Keratinocyte (primary cell): ENCODE measurements at regions not wholly inside any gene's neighbourhood (a gene's known extent, or its start where the extent isn't known, plus 50 kb on each side); places are given as distances from the start of the nearest gene placed in this dataset.

ENCODE experiments used
- DNase-seq: peaks from one replicate; pipeline ENCODE4 v3.0.0-alpha.2; 2011; ENCODE audit warnings: low read depth, missing footprints, low spot score
- FAIRE-seq: peaks from 2 replicates; lab custom pipeline; 2011; peaks lifted over from hg19 to GRCh38; lab: Jason Lieb, UNC
- H2AFZ ChIP-seq: 2 replicates; pipeline ENCODE4 v1.6.0; 2012; ENCODE audit warnings: low read length, control low read depth, inconsistent platforms; ENCODE audit not compliant: control insufficient read depth
- H3K27ac ChIP-seq: 2 replicates; pipeline ENCODE4 v1.5.1; 2011; ENCODE audit warnings: low read length; ENCODE audit not compliant: control insufficient read depth, insufficient read depth
- H3K27me3 ChIP-seq: 3 replicates; pipeline ENCODE4 v1.6.0; 2011; ENCODE audit warnings: low read length; ENCODE audit not compliant: control insufficient read depth, insufficient read depth; ENCODE audit errors: extremely low read depth
- H3K36me3 ChIP-seq, 2 experiments: 2 replicates in 1 of 2; 3 replicates in 1 of 2; pipeline ENCODE4 v1.5.1; 2011; ENCODE audit warnings: low read length in 2 of 2, mild to moderate bottlenecking in 1 of 2; ENCODE audit not compliant: control insufficient read depth in 2 of 2, insufficient read depth in 2 of 2; ENCODE audit errors: extremely low read depth in 1 of 2
- H3K4me1 ChIP-seq: 3 replicates; pipeline ENCODE4 v1.5.1; 2011; ENCODE audit warnings: low read length; ENCODE audit not compliant: control insufficient read depth, insufficient read depth; ENCODE audit errors: extremely low read depth
- H3K4me2 ChIP-seq: 3 replicates; pipeline ENCODE4 v1.6.0; 2011; ENCODE audit warnings: low read depth, low read length; ENCODE audit not compliant: control insufficient read depth, insufficient read depth; ENCODE audit errors: extremely low read depth
- H3K4me3 ChIP-seq, 3 experiments: fragments of 200-600 bp in 1 of 3; sonication (generic) in 1 of 3; 2 replicates in 2 of 3; 3 replicates in 1 of 3; pipeline ENCODE4 v1.5.1; 2011 to 2016; ENCODE audit warnings: low read length in 3 of 3, mild to moderate bottlenecking in 3 of 3, control low read depth in 2 of 3, inconsistent platforms in 1 of 3, low read depth in 1 of 3, mixed read lengths in 1 of 3, mixed run types in 1 of 3, moderate library complexity in 1 of 3; ENCODE audit not compliant: control insufficient read depth in 2 of 3, insufficient read depth in 2 of 3; ENCODE audit errors: extremely low read depth in 1 of 3
- H3K79me2 ChIP-seq: 2 replicates; pipeline ENCODE4 v1.6.0; 2012; ENCODE audit warnings: low read length; ENCODE audit not compliant: control insufficient read depth, insufficient read depth
- H3K9ac ChIP-seq: 3 replicates; pipeline ENCODE4 v1.6.0; 2011; ENCODE audit warnings: low read length; ENCODE audit not compliant: control insufficient read depth, insufficient read depth; ENCODE audit errors: extremely low read depth
- H3K9me1 ChIP-seq: 3 replicates; pipeline ENCODE4 v1.6.0; 2011; ENCODE audit warnings: low read length; ENCODE audit not compliant: control insufficient read depth, insufficient read depth; ENCODE audit errors: extremely low read depth
- H3K9me3 ChIP-seq: 2 replicates; pipeline ENCODE4 v1.5.1; 2012; ENCODE audit warnings: low read depth, low read length; ENCODE audit not compliant: control insufficient read depth
- H4K20me1 ChIP-seq: 3 replicates; pipeline ENCODE4 v1.6.0; 2011; ENCODE audit warnings: low read length; ENCODE audit not compliant: control insufficient read depth, insufficient read depth; ENCODE audit errors: extremely low read depth
- CTCF ChIP-seq, 3 experiments: IDR thresholded peaks in 1 of 3; conservative IDR thresholded peaks in 1 of 3; optimal IDR thresholded peaks in 1 of 3; 2 replicates in 2 of 3; 3 replicates in 1 of 3; pipeline versions ENCODE3 to v1.5.1; 2011; ENCODE audit warnings: low read length in 3 of 3, mild to moderate bottlenecking in 3 of 3, moderate library complexity in 2 of 3, control low read depth in 1 of 3, inconsistent platforms in 1 of 3; ENCODE audit not compliant: insufficient read depth in 2 of 3; ENCODE audit errors: extremely low read depth in 1 of 3
- EZH2 ChIP-seq: IDR thresholded peaks from one replicate; pipeline ENCODE4 v1.6.1; 2012; ENCODE audit warnings: inconsistent platforms, mild to moderate bottlenecking, low read length, moderate library complexity
- dilution Hi-C: fragments of 300-500 bp; cut with MboI; formaldehyde crosslinking; loops from one replicate; pipeline ENCODE4 v1.7.0; 2020; ENCODE audit warnings: low sequenced_read_pairs; ENCODE audit not compliant: extremely low pct_ligation_motif_present

- H4K20me1 ChIP-seq = no peaks in the 10 kb centered on the region
- no peaks in the 10 kb centered on the region for H3K9me1 ChIP-seq
- H3K4me2 ChIP-seq = no peak overlapping the region
- TF ChIP-seq CTCF (optimal IDR thresholded peaks at IDR 0.05 in 1 of 3, IDR thresholded peaks at IDR 0.05 in 1 of 3, conservative IDR thresholded peaks at IDR 0.05 in 1 of 3; ENCODE audit: extremely low read depth in 1 of 3, insufficient read depth in 2 of 3, low read length in 3 of 3) (no peak), EZH2 (no peak)
- dilution Hi-C loops = no loop called here
- H3K4me1 ChIP-seq = no peaks in the 10 kb centered on the region
- no peaks in the 10 kb centered on the region for H3K27me3 ChIP-seq
- H3K79me2 ChIP-seq = no peaks in the 10 kb centered on the region
- no peaks in the 10 kb centered on the region for H3K9me3 ChIP-seq
- H3K9ac ChIP-seq = no peak overlapping the region
- no peaks in the 10 kb centered on the region for H3K36me3 ChIP-seq
- FAIRE-seq (no peak), DNase-seq (no peak)
- H3K4me3 ChIP-seq = no peak overlapping the region
- H2AFZ ChIP-seq = no peak overlapping the region
- no peak overlapping the region for H3K27ac ChIP-seq
Observed at GRCh38 chr2:7588295-7588694, 671.1 kb downstream of the RNF144A start.

GRCh38 chr2:7592618-7593140, 675.5 kb downstream of the RNF144A start:
- Histone ChIP-seq H3K4me2 (no peak overlapping the region), H2AFZ (no peak overlapping the region), H3K9me3 (no peaks in the 10 kb centered on the region), H3K9ac (no peak overlapping the region), H4K20me1 (no peaks in the 10 kb centered on the region), H3K36me3 (no peaks in the 10 kb centered on the region), H3K27ac (no peak overlapping the region), H3K27me3 (no peaks in the 10 kb centered on the region), H3K4me1 (no peaks in the 10 kb centered on the region), H3K79me2 (no peaks in the 10 kb centered on the region), H3K9me1 (no peaks in the 10 kb centered on the region), H3K4me3 (no peak overlapping the region)
- FAIRE-seq (no peak), DNase-seq (no peak)
- dilution Hi-C loops = no loop called here
- TF ChIP-seq EZH2 (no peak), CTCF (optimal IDR thresholded peaks at IDR 0.05 in 1 of 3, IDR thresholded peaks at IDR 0.05 in 1 of 3, conservative IDR thresholded peaks at IDR 0.05 in 1 of 3; ENCODE audit: extremely low read depth in 1 of 3, insufficient read depth in 2 of 3, low read length in 3 of 3) (no peak)
